ENCODE measurements at regions not wholly inside any gene's neighbourhood (a gene's known extent, or its start where the extent isn't known, plus 50 kb on each side); places are given as distances from the start of the nearest gene placed in this dataset.

GRCh38 chr14:27370074-27370473 is 772.2 kb upstream of the NOVA1 start:
- no peak for ATAC-seq
- H3K27ac ChIP-seq = no peak overlapping the region
- no peak for DNase-seq
- H3K4me3 ChIP-seq = no peak overlapping the region
- peaks cover 0 to 5% (median 0%) of the 10 kb centered on the region in 11 donors for H3K9me3 ChIP-seq
- no peaks in the 10 kb centered on the region for H3K36me3 ChIP-seq
- intact Hi-C loops (cut with DNase I) = no loop called here
- H3K4me1 ChIP-seq = no peaks in the 10 kb centered on the region
- H3K27me3 ChIP-seq = no peaks in the 10 kb centered on the region
- no peak for TF ChIP-seq CTCF (IDR thresholded peaks at IDR 0.05)
- 85 to 94% methylated on average over 1 of the region's 1 CpG for WGBS, 2 donors

GRCh38 chr14:27370775-27371174 is 772.9 kb upstream of the NOVA1 start:
- ATAC-seq (no peak), DNase-seq (no peak)
- intact Hi-C loops (cut with DNase I) = no loop called here
- peaks cover 0 to 7% (median 0%) of the 10 kb centered on the region in 11 donors for H3K9me3 ChIP-seq
- no peak for TF ChIP-seq CTCF (IDR thresholded peaks at IDR 0.05)
- no peaks in the 10 kb centered on the region for H3K27me3 ChIP-seq
- H3K4me1 ChIP-seq = no peaks in the 10 kb centered on the region
- no peak overlapping the region for H3K27ac ChIP-seq
- no peak overlapping the region for H3K4me3 ChIP-seq
- no peaks in the 10 kb centered on the region for H3K36me3 ChIP-seq

- Histone ChIP-seq H3K9me3 (peaks cover 0 to 10% (median under 1%) of the 10 kb centered on the region in 11 donors), H3K36me3 (no peaks in the 10 kb centered on the region), H3K27ac (no peak overlapping the region), H3K27me3 (no peaks in the 10 kb centered on the region), H3K4me1 (no peaks in the 10 kb centered on the region), H3K4me3 (no peak overlapping the region)
- no peak for TF ChIP-seq CTCF (IDR thresholded peaks at IDR 0.05)
- intact Hi-C loops (cut with DNase I) = no loop called here
- 81 to 89% methylated on average over 4 of the region's 4 CpGs for WGBS, 2 donors
- ATAC-seq = no peak
- DNase-seq = no peak
Measured at GRCh38 chr14:27371209-27371608, 773.4 kb upstream of the NOVA1 start.

GRCh38 chr14:27371868-27372267 is 774.0 kb upstream of the NOVA1 start:
- no peak for TF ChIP-seq CTCF (IDR thresholded peaks at IDR 0.05)
- ATAC-seq (no peak), DNase-seq (no peak)
- Histone ChIP-seq H3K36me3 (no peaks in the 10 kb centered on the region), H3K4me3 (no peak overlapping the region), H3K27ac (no peak overlapping the region), H3K4me1 (no peaks in the 10 kb centered on the region), H3K9me3 (peaks cover 0 to 16% (median 5%) of the 10 kb centered on the region in 11 donors), H3K27me3 (no peaks in the 10 kb centered on the region)
- 69 to 76% methylated on average over 4 of the region's 4 CpGs for WGBS, 2 donors
- intact Hi-C loops (cut with DNase I) = no loop called here

GRCh38 chr14:27372771-27373170 is 774.9 kb upstream of the NOVA1 start:
- no peak for DNase-seq
- intact Hi-C loops (cut with DNase I) = no loop called here
- H3K4me3 ChIP-seq = no peak overlapping the region

More at GRCh38 chr14:27372771-27373170, 774.9 kb upstream of the NOVA1 start:
- Histone ChIP-seq H3K27me3 (no peaks in the 10 kb centered on the region), H3K27ac (no peak overlapping the region), H3K36me3 (no peaks in the 10 kb centered on the region), H3K4me1 (no peaks in the 10 kb centered on the region), H3K9me3 (peaks cover 0 to 16% (median 5%) of the 10 kb centered on the region in 11 donors)
- no peak for TF ChIP-seq CTCF (IDR thresholded peaks at IDR 0.05)
- ATAC-seq = no peak

All from heart right ventricle (tissue), 16 donors.